HG03175 (cell line): ENCODE measurements at regions not wholly inside any gene's neighbourhood (a gene's known extent, or its start where the extent isn't known, plus 50 kb on each side); places are given as distances from the start of the nearest gene placed in this dataset.

Source experiments
- ATAC-seq: cut with Tn5 transposase; IDR thresholded peaks from one replicate; pipeline ENCODE4 v1.9.1; 2021; ENCODE audit warnings: mild to moderate bottlenecking, moderate library complexity; ENCODE audit not compliant: unreplicated experiment

DNA sequence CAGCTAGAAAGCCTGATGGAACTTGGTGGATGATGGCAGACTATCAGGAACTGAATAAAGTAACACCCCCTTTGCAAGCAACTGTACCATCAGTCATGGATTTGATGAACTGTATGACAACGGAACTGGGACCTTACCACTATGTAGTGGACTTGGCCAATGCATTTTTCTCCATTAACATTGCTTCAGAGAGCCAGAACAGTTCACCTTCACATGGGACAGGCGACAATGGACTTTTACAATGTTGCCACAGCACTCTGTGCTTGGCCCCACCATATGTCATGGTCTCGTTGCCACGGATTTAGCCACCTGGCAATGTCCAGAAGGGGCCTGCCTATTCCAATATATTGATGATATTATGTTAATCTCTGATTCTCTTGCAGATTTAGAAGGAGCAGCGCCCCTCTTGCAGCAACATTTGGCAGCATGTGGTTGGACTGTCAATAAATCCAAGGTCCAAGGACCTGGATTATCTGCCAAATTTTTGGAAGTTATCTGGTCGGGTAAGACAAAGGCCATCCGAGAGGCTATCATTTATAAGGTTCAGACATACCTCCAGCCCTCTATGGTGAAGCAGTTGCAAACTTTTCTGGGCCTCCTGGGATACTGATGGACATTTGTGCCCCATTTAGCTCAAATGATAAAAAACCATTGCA lies 52.2 kb upstream of the ZC3H15 start:
- ATAC-seq: no peak
